ENCODE measurements at regions not wholly inside any gene's neighbourhood (a gene's known extent, or its start where the extent isn't known, plus 50 kb on each side); places are given as distances from the start of the nearest gene placed in this dataset.
"Not testable (repeated sequence)": the region's sequence is repeated elsewhere in the genome, so short reads cannot be mapped to it uniquely, and the experiment has no call there.

GRCh38 chr5:162964144-162964543, 473.3 kb upstream of the CCNG1 start:
- TF ChIP-seq POLR2A, POLR2AphosphoS5 (IDR thresholded peaks at IDR 0.05): not testable (repeated sequence)

All from breast epithelium (tissue), 3 donors.